Nephron (organoid): ENCODE measurements at regions not wholly inside any gene's neighbourhood (a gene's known extent, or its start where the extent isn't known, plus 50 kb on each side); places are given as distances from the start of the nearest gene placed in this dataset.

Source experiments
- H3K27ac Mint-ChIP-seq, 3 experiments: 2 replicates each; pipeline ENCODE4 v1.8.0; 2020; ENCODE audit warnings: mixed read lengths in 3 of 3, mild to moderate bottlenecking in 2 of 3, moderate library complexity in 1 of 3
- H3K27me3 Mint-ChIP-seq: 2 replicates; pipeline ENCODE4 v1.8.0; 2021; ENCODE audit warnings: low read depth, mild to moderate bottlenecking, moderate library complexity, mixed read lengths
- H3K36me3 Mint-ChIP-seq: 2 replicates; pipeline ENCODE4 v1.8.0; 2020; ENCODE audit warnings: low read depth, mixed read lengths
- H3K4me1 Mint-ChIP-seq: 2 replicates; pipeline ENCODE4 v1.8.0; 2020; ENCODE audit warnings: mixed read lengths
- H3K4me3 Mint-ChIP-seq, 3 experiments: 2 replicates each; pipeline ENCODE4 v1.8.0; 2020; ENCODE audit warnings: mild to moderate bottlenecking in 3 of 3, mixed read lengths in 3 of 3, moderate library complexity in 2 of 3
- H3K9me3 Mint-ChIP-seq: 2 replicates; pipeline ENCODE4 v1.8.0; 2020; ENCODE audit warnings: mixed read lengths
- CTCF ChIP-seq, 3 experiments: fragments of 200-600 bp; sonication (generic); IDR thresholded peaks; one replicate each; pipeline ENCODE4 v1.5.0; 2021; ENCODE audit warnings: antibody characterized with exemption in 3 of 3; ENCODE audit not compliant: unreplicated experiment in 3 of 3

DNA sequence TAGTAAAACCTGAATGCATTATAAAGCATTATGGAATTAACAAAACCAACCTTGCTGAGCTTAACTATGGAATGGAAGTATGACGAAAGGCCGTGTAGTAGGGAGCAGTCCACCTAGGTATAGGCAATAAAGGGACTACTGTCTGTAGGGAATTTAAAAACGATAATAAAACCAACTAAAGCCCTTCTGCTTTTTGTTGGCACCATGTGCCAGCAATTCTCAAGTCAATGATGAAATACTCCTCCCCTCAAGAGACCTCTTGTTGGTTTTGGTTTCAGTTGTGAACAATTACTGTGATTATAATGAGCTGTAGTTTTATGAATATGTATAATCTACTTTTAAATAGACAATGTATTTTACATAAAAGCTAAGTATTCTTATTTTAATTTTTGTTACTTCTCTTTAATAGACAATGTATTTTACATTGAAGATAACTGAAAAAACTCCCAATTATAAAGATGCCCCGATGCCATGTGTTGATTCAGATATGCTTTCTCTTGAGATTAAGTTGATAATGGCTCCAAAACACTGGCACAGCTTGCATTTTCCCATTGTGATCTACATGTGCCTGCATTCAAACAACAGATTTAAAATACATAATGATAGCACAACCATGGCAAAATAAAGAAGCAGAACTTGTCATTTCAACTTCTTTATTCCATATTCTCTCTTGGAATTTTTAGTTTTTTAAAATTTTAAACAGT, 55.5 kb upstream of the ZDBF2 start:
- peaks cover 3% of the 10 kb centered on the region for H3K27me3 Mint-ChIP-seq
- no peaks in the 10 kb centered on the region for H3K36me3 Mint-ChIP-seq
- H3K4me3 Mint-ChIP-seq = no peak overlapping the region
- no peak for TF ChIP-seq CTCF (IDR thresholded peaks at IDR 0.05; ENCODE audit: unreplicated experiment in 3 of 3)
- no peak overlapping the region for H3K27ac Mint-ChIP-seq
- H3K9me3 Mint-ChIP-seq = peaks cover 7% of the 10 kb centered on the region
- peaks cover 9% of the 10 kb centered on the region for H3K4me1 Mint-ChIP-seq

- no peaks in the 10 kb centered on the region for H3K36me3 Mint-ChIP-seq
- peaks cover 9% of the 10 kb centered on the region for H3K4me1 Mint-ChIP-seq
- peaks cover 3% of the 10 kb centered on the region for H3K27me3 Mint-ChIP-seq
- no peak for TF ChIP-seq CTCF (IDR thresholded peaks at IDR 0.05; ENCODE audit: unreplicated experiment in 3 of 3)
- H3K4me3 Mint-ChIP-seq = no peak overlapping the region
- H3K9me3 Mint-ChIP-seq = peaks cover 7% of the 10 kb centered on the region
- H3K27ac Mint-ChIP-seq = no peak overlapping the region
Observed at GRCh38 chr2:206219957-206220356, 54.5 kb upstream of the ZDBF2 start.

GRCh38 chr2:206220997-206221396, 53.5 kb upstream of the ZDBF2 start:
- no peak for TF ChIP-seq CTCF (IDR thresholded peaks at IDR 0.05; ENCODE audit: unreplicated experiment in 3 of 3)
- H3K27ac Mint-ChIP-seq = no peak overlapping the region
- H3K4me3 Mint-ChIP-seq = no peak overlapping the region
- no peaks in the 10 kb centered on the region for H3K36me3 Mint-ChIP-seq
- peaks cover 9% of the 10 kb centered on the region for H3K4me1 Mint-ChIP-seq
- H3K9me3 Mint-ChIP-seq = peaks cover 7% of the 10 kb centered on the region
- peaks cover 3% of the 10 kb centered on the region for H3K27me3 Mint-ChIP-seq
